ENCODE measurements at regions not wholly inside any gene's neighbourhood (a gene's known extent, or its start where the extent isn't known, plus 50 kb on each side); places are given as distances from the start of the nearest gene placed in this dataset.
A peak's percentile ranks its signal among the peaks of the same experiment; 100 is the strongest.

- no peak overlapping the region for H3K4me3 ChIP-seq (ENCODE audit: low read depth in 1 of 2, low read length in 2 of 2)
- no peaks in the 10 kb centered on the region for H3K4me1 ChIP-seq (ENCODE audit: control insufficient read depth in 1 of 2, insufficient read depth in 2 of 2, low read length in 2 of 2)
- H3K36me3 ChIP-seq (ENCODE audit: control insufficient read depth in 1 of 2, insufficient read depth in 2 of 2, low read length in 2 of 2), result no peaks in the 10 kb centered on the region
- no peaks in the 10 kb centered on the region for H3K27me3 ChIP-seq (ENCODE audit: low read depth, low read length)
- no peaks in the 10 kb centered on the region for H3K9me3 ChIP-seq (ENCODE audit: control insufficient read depth in 1 of 2, low read length in 2 of 2)
- no peak overlapping the region for H3K27ac ChIP-seq (ENCODE audit: low read length)
Observed at GRCh38 chrY:14277029-14277428, 221.0 kb downstream of the VCY1B start.

GRCh38 chrY:14290656-14291375 lies 233.5 kb upstream of the NLGN4Y start:
- Histone ChIP-seq H3K27me3 (ENCODE audit: low read depth, low read length) (no peaks in the 10 kb centered on the region), H3K4me1 (ENCODE audit: control insufficient read depth in 1 of 2, insufficient read depth in 2 of 2, low read length in 2 of 2) (no peaks in the 10 kb centered on the region), H3K4me3 (ENCODE audit: low read depth in 1 of 2, low read length in 2 of 2) (no peak overlapping the region), H3K27ac (ENCODE audit: low read length) (no peak overlapping the region), H3K9me3 (ENCODE audit: control insufficient read depth in 1 of 2, low read length in 2 of 2) (no peaks in the 10 kb centered on the region), H3K36me3 (ENCODE audit: control insufficient read depth in 1 of 2, insufficient read depth in 2 of 2, low read length in 2 of 2) (no peaks in the 10 kb centered on the region)

- no peaks in the 10 kb centered on the region for H3K9me3 ChIP-seq (ENCODE audit: control insufficient read depth in 1 of 2, low read length in 2 of 2)
- H3K27ac ChIP-seq (ENCODE audit: low read length), result no peak overlapping the region
- H3K4me3 ChIP-seq (ENCODE audit: low read depth in 1 of 2, low read length in 2 of 2), result no peak overlapping the region
- H3K27me3 ChIP-seq (ENCODE audit: low read depth, low read length), result no peaks in the 10 kb centered on the region
- no peaks in the 10 kb centered on the region for H3K4me1 ChIP-seq (ENCODE audit: control insufficient read depth in 1 of 2, insufficient read depth in 2 of 2, low read length in 2 of 2)
- no peaks in the 10 kb centered on the region for H3K36me3 ChIP-seq (ENCODE audit: control insufficient read depth in 1 of 2, insufficient read depth in 2 of 2, low read length in 2 of 2)
Observed at GRCh38 chrY:14292382-14292781, 231.9 kb upstream of the NLGN4Y start.

GRCh38 chrY:14300775-14301174 lies 223.6 kb upstream of the NLGN4Y start:
- H3K4me3 ChIP-seq (ENCODE audit: low read depth in 1 of 2, low read length in 2 of 2), result no peak overlapping the region
- H3K27me3 ChIP-seq (ENCODE audit: low read depth, low read length), result no peaks in the 10 kb centered on the region
- no peaks in the 10 kb centered on the region for H3K4me1 ChIP-seq (ENCODE audit: control insufficient read depth in 1 of 2, insufficient read depth in 2 of 2, low read length in 2 of 2)
- H3K36me3 ChIP-seq (ENCODE audit: control insufficient read depth in 1 of 2, insufficient read depth in 2 of 2, low read length in 2 of 2), result no peaks in the 10 kb centered on the region
- H3K27ac ChIP-seq (ENCODE audit: low read length), result no peak overlapping the region
- no peaks in the 10 kb centered on the region for H3K9me3 ChIP-seq (ENCODE audit: control insufficient read depth in 1 of 2, low read length in 2 of 2)

GRCh38 chrY:14301552-14301951 lies 222.8 kb upstream of the NLGN4Y start:
- Histone ChIP-seq H3K4me3 (ENCODE audit: low read depth in 1 of 2, low read length in 2 of 2) (no peak overlapping the region), H3K27me3 (ENCODE audit: low read depth, low read length) (no peaks in the 10 kb centered on the region), H3K27ac (ENCODE audit: low read length) (no peak overlapping the region), H3K9me3 (ENCODE audit: control insufficient read depth in 1 of 2, low read length in 2 of 2) (no peaks in the 10 kb centered on the region), H3K36me3 (ENCODE audit: control insufficient read depth in 1 of 2, insufficient read depth in 2 of 2, low read length in 2 of 2) (no peaks in the 10 kb centered on the region), H3K4me1 (ENCODE audit: control insufficient read depth in 1 of 2, insufficient read depth in 2 of 2, low read length in 2 of 2) (no peaks in the 10 kb centered on the region)

DNA sequence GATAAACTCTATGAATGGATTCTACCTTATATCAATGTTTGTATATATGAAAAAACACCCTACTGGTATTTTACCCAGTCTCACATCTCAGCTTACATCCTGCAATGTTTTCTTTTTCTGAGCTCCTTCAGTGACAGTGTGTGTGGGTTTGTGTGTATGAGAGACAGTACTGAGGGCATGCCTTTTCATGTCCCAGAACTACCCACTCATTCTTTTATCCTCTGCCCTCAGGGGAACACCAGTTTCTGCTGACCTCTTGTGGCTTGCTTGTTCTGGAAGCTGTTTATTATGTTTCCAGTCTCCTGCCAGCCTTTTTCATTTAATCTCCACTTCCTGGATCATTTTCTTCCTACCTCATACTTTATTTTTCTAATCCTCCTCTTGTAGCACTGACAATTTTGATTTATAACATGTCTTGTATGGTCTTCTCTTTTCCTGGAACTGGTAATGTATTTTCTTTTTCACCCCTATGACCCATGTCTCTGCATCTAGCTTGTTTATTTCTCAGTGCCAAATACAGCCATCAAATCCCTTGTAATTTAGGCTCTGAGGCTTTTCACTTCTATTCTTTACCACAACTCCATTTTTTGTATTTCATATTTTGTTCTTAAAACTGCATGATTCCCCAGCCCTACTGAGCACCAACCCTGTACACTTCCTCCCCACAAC lies 195.5 kb upstream of the NLGN4Y start:
- H3K36me3 ChIP-seq (ENCODE audit: control insufficient read depth in 1 of 2, insufficient read depth in 2 of 2, low read length in 2 of 2), result no peaks in the 10 kb centered on the region
- H3K27me3 ChIP-seq (ENCODE audit: low read depth, low read length), result no peaks in the 10 kb centered on the region
- no peaks in the 10 kb centered on the region for H3K9me3 ChIP-seq (ENCODE audit: control insufficient read depth in 1 of 2, low read length in 2 of 2)
- H3K4me3 ChIP-seq (ENCODE audit: low read depth in 1 of 2, low read length in 2 of 2), result no peak overlapping the region
- peaks cover 0 to 5% of the 10 kb centered on the region in 2 donors for H3K4me1 ChIP-seq (ENCODE audit: control insufficient read depth in 1 of 2, insufficient read depth in 2 of 2, low read length in 2 of 2)
- H3K27ac ChIP-seq (ENCODE audit: low read length), result no peak overlapping the region

DNA sequence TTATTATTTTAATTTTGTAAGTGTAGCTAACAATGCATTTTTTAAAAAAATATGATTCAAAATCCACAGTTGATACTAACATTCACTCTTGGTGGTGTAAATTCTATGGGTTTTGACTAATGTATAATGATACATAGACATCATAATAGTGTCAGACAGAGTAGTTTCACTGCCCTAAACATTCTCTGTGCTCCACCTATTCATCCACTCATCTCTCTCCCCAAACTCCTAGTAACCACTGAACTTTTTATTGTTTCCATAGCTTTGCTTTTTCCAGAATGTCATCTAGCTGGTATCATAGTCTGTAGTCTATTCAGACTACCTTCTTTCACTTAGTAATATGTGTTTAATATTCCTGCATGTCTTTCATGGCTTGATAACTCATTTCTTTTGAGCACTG lies 194.0 kb upstream of the NLGN4Y start:
- Histone ChIP-seq H3K4me1 (ENCODE audit: control insufficient read depth in 1 of 2, insufficient read depth in 2 of 2, low read length in 2 of 2) (peaks cover 0 to 5% of the 10 kb centered on the region in 2 donors), H3K27ac (ENCODE audit: low read length) (no peak overlapping the region), H3K9me3 (ENCODE audit: control insufficient read depth in 1 of 2, low read length in 2 of 2) (no peaks in the 10 kb centered on the region), H3K4me3 (ENCODE audit: low read depth in 1 of 2, low read length in 2 of 2) (no peak overlapping the region), H3K27me3 (ENCODE audit: low read depth, low read length) (no peaks in the 10 kb centered on the region), H3K36me3 (ENCODE audit: control insufficient read depth in 1 of 2, insufficient read depth in 2 of 2, low read length in 2 of 2) (no peaks in the 10 kb centered on the region)

DNA sequence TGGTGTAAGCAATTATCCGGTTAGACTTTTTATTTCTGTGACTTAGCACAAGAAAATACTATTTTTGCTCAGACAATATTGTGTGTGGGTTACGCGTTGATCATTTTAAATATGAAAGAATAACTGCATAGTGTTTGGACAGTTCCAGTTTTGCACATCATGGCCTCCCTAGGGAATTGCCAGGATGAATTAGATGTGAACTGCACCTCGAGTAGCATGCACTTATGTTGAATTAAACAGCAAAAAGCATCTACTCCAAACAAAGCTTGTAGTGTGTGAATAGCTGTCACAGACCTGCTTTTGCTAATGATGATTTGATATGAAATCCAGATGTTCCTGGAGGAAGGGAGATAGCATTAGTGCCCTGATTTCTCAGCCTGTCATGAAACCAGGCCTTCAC lies 184.8 kb upstream of the NLGN4Y start:
- H3K27ac ChIP-seq (ENCODE audit: low read length), result no peak overlapping the region

DNA sequence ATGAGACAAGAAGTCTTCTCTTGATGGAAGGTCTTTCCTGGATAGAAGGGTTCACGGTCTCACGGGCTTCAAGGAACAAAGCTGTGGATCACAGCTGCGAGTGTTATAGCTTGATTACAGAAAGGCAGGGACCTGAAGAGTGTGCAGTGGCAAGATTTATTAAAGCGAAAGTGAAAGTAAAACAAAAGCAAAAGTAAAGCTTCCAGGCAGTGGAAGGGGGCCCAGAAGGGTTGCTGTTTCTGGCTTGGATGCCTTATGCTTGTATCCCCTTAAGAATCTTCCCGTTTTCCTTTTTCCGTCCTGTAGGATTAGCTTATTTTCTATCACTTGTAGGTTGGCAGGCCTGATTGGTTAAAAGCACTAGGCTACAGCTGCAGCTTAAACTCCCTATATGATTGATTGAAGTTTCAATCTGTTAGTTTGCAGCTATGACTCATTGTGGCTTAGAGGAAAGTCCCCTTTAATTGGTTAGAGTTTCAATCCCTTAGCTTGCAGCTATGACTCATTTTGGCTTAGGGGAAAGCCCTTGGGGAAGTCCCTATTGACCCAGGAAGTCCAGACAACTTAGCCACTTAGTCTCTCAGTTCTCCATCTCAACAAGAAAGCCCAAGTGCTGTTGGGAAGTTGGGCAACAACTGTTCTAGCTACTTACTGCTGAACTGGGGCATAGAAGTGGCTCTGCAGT lies 183.7 kb upstream of the NLGN4Y start:
- no peaks in the 10 kb centered on the region for H3K36me3 ChIP-seq (ENCODE audit: control insufficient read depth in 1 of 2, insufficient read depth in 2 of 2, low read length in 2 of 2)
- H3K4me3 ChIP-seq (ENCODE audit: low read depth in 1 of 2, low read length in 2 of 2), result peak overlapping the region; percentile 26 to 45
- no peaks in the 10 kb centered on the region for H3K9me3 ChIP-seq (ENCODE audit: control insufficient read depth in 1 of 2, low read length in 2 of 2)
- H3K27ac ChIP-seq (ENCODE audit: low read length), result no peak overlapping the region
- H3K4me1 ChIP-seq (ENCODE audit: control insufficient read depth in 1 of 2, insufficient read depth in 2 of 2, low read length in 2 of 2), result no peaks in the 10 kb centered on the region
- H3K27me3 ChIP-seq (ENCODE audit: low read depth, low read length), result no peaks in the 10 kb centered on the region

More for the DNA sequence above, 184.8 kb upstream of the NLGN4Y start:
- H3K27me3 ChIP-seq (ENCODE audit: low read depth, low read length), result no peaks in the 10 kb centered on the region
- no peaks in the 10 kb centered on the region for H3K36me3 ChIP-seq (ENCODE audit: control insufficient read depth in 1 of 2, insufficient read depth in 2 of 2, low read length in 2 of 2)
- H3K9me3 ChIP-seq (ENCODE audit: control insufficient read depth in 1 of 2, low read length in 2 of 2), result no peaks in the 10 kb centered on the region
- no peak overlapping the region for H3K4me3 ChIP-seq (ENCODE audit: low read depth in 1 of 2, low read length in 2 of 2)
- no peaks in the 10 kb centered on the region for H3K4me1 ChIP-seq (ENCODE audit: control insufficient read depth in 1 of 2, insufficient read depth in 2 of 2, low read length in 2 of 2)

GRCh38 chrY:14344648-14345333 lies 179.5 kb upstream of the NLGN4Y start:
- no peaks in the 10 kb centered on the region for H3K36me3 ChIP-seq (ENCODE audit: control insufficient read depth in 1 of 2, insufficient read depth in 2 of 2, low read length in 2 of 2)
- no peak overlapping the region for H3K27ac ChIP-seq (ENCODE audit: low read length)
- H3K9me3 ChIP-seq (ENCODE audit: control insufficient read depth in 1 of 2, low read length in 2 of 2), result no peaks in the 10 kb centered on the region
- peak overlapping the region in 1 of 2 donors; percentile 35 for H3K4me3 ChIP-seq (ENCODE audit: low read depth in 1 of 2, low read length in 2 of 2)
- H3K4me1 ChIP-seq (ENCODE audit: control insufficient read depth in 1 of 2, insufficient read depth in 2 of 2, low read length in 2 of 2), result no peaks in the 10 kb centered on the region
- no peaks in the 10 kb centered on the region for H3K27me3 ChIP-seq (ENCODE audit: low read depth, low read length)

DNA sequence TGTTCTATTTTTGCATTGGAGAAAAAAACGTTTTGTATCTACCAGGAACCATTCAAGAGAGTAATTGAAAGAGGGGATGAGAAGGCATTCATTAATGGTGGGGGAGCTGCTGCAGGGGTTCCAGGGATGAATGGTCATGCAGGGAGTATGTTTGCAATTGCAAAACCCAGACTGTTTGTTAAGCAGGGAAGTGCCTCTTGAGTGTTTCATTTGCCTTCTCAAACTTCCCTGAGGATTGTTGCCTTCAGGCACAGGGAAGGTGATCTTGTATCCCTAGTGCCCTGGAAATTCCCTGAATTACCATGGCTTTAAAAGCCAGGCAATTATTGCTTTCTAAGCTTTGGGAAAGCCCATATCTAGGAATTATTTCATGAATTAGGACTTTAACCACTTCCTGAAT lies 172.7 kb upstream of the NLGN4Y start:
- Histone ChIP-seq H3K36me3 (ENCODE audit: control insufficient read depth in 1 of 2, insufficient read depth in 2 of 2, low read length in 2 of 2) (no peaks in the 10 kb centered on the region), H3K27me3 (ENCODE audit: low read depth, low read length) (no peaks in the 10 kb centered on the region), H3K27ac (ENCODE audit: low read length) (no peak overlapping the region), H3K4me1 (ENCODE audit: control insufficient read depth in 1 of 2, insufficient read depth in 2 of 2, low read length in 2 of 2) (no peaks in the 10 kb centered on the region), H3K9me3 (ENCODE audit: control insufficient read depth in 1 of 2, low read length in 2 of 2) (peaks cover 0 to 3% of the 10 kb centered on the region in 2 donors), H3K4me3 (ENCODE audit: low read depth in 1 of 2, low read length in 2 of 2) (no peak overlapping the region)
